ENCODE measurements at regions not wholly inside any gene's neighbourhood (a gene's known extent, or its start where the extent isn't known, plus 50 kb on each side); places are given as distances from the start of the nearest gene placed in this dataset.

- intact Hi-C loops (cut with DNase I) = no loop called here
- Histone ChIP-seq H3K4me1 (no peaks in the 10 kb centered on the region), H3K27ac (no peak overlapping the region), H3K9me3 (no peaks in the 10 kb centered on the region), H3K4me3 (no peak overlapping the region), H3K27me3 (no peaks in the 10 kb centered on the region), H3K36me3 (no peaks in the 10 kb centered on the region)
- no peak for TF ChIP-seq CTCF (IDR thresholded peaks at IDR 0.05)
- ATAC-seq (no peak), DNase-seq (no peak)
These were observed 1277.3 kb downstream of the UQCRFS1 start for GRCh38 chr19:27935669-27936068.

GRCh38 chr19:27929399-27929798, 1283.6 kb downstream of the UQCRFS1 start:
- Histone ChIP-seq H3K9me3 (no peaks in the 10 kb centered on the region), H3K4me3 (no peak overlapping the region), H3K36me3 (no peaks in the 10 kb centered on the region), H3K27me3 (no peaks in the 10 kb centered on the region), H3K27ac (no peak overlapping the region), H3K4me1 (no peaks in the 10 kb centered on the region)
- ATAC-seq (no peak), DNase-seq (no peak)
- intact Hi-C loops (cut with DNase I) = no loop called here
- no peak for TF ChIP-seq CTCF (IDR thresholded peaks at IDR 0.05)

DNA sequence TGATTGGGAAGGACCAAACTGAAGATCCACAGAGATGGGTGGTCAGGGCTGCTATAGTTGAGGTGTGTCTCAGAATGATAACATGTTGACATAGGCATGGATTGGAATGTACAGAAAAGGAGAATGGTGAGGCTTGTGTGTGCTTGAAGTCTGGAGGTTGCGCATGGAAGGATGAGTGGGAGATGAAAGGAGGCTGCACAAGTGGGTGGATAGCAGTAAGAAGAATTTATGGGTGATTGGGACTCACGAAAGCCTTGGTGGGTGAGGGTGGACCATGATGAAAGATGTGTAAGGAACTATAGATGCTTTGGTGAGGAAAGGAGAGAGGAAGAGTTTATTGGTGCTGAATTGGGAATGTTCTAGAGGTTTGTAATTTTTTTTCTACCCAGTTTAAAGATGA, 1287.7 kb downstream of the UQCRFS1 start:
- intact Hi-C loops (cut with DNase I) = no loop called here
- TF ChIP-seq CTCF (IDR thresholded peaks at IDR 0.05) = no peak
- no peaks in the 10 kb centered on the region for H3K4me1 ChIP-seq
- ATAC-seq = no peak
- H3K9me3 ChIP-seq = no peaks in the 10 kb centered on the region
- H3K4me3 ChIP-seq = no peak overlapping the region
- H3K27ac ChIP-seq = no peak overlapping the region
- DNase-seq = no peak
- no peaks in the 10 kb centered on the region for H3K36me3 ChIP-seq
- H3K27me3 ChIP-seq = no peaks in the 10 kb centered on the region

- ATAC-seq (no peak), DNase-seq (no peak)
- Histone ChIP-seq H3K27me3 (no peaks in the 10 kb centered on the region), H3K4me1 (no peaks in the 10 kb centered on the region), H3K27ac (no peak overlapping the region), H3K36me3 (no peaks in the 10 kb centered on the region), H3K4me3 (no peak overlapping the region), H3K9me3 (no peaks in the 10 kb centered on the region)
- intact Hi-C loops (cut with DNase I) = no loop called here
- TF ChIP-seq CTCF (IDR thresholded peaks at IDR 0.05) = no peak
These were observed 1290.0 kb downstream of the UQCRFS1 start for GRCh38 chr19:27922970-27923369.

GRCh38 chr19:27920774-27921173, 1292.2 kb downstream of the UQCRFS1 start:
- intact Hi-C loops (cut with DNase I) = no loop called here
- Histone ChIP-seq H3K4me3 (no peak overlapping the region), H3K27ac (no peak overlapping the region), H3K27me3 (no peaks in the 10 kb centered on the region), H3K4me1 (no peaks in the 10 kb centered on the region), H3K9me3 (no peaks in the 10 kb centered on the region), H3K36me3 (no peaks in the 10 kb centered on the region)
- no peak for ATAC-seq
- TF ChIP-seq CTCF (IDR thresholded peaks at IDR 0.05) = no peak
- no peak for DNase-seq

DNA sequence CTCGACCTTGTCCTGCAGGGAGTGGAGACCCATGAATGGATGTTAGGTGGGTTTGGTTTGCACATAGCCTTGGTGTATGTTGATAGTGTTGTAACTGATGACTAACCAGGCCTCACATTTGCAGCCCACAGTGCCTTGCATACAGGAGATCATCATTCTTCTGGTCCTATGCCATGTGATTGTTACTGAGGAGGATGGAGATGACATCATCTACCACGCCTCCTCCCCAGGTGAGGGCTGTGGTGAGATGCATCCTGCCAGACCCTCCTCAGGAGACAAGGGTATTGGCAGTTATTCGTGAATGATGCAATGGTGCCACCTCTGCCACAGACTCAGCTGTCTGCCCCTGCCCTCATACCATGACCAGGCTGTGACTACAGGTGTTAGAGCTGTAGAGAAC, 1294.1 kb downstream of the UQCRFS1 start:
- Histone ChIP-seq H3K36me3 (no peaks in the 10 kb centered on the region), H3K9me3 (no peaks in the 10 kb centered on the region), H3K27me3 (no peaks in the 10 kb centered on the region), H3K27ac (no peak overlapping the region), H3K4me1 (no peaks in the 10 kb centered on the region), H3K4me3 (no peak overlapping the region)
- no peak for ATAC-seq
- no peak for TF ChIP-seq CTCF (IDR thresholded peaks at IDR 0.05)
- DNase-seq = no peak
- intact Hi-C loops (cut with DNase I) = no loop called here

Data from upper lobe of right lung (tissue), 1 donor.